HG03571 (cell line): ENCODE measurements at regions not wholly inside any gene's neighbourhood (a gene's known extent, or its start where the extent isn't known, plus 50 kb on each side); places are given as distances from the start of the nearest gene placed in this dataset.
"Not testable (repeated sequence)": the region's sequence is repeated elsewhere in the genome, so short reads cannot be mapped to it uniquely, and the experiment has no call there.

Experiments used
- ATAC-seq: cut with Tn5 transposase; IDR thresholded peaks from one replicate; pipeline ENCODE4 v1.9.1; 2021; ENCODE audit not compliant: unreplicated experiment

DNA sequence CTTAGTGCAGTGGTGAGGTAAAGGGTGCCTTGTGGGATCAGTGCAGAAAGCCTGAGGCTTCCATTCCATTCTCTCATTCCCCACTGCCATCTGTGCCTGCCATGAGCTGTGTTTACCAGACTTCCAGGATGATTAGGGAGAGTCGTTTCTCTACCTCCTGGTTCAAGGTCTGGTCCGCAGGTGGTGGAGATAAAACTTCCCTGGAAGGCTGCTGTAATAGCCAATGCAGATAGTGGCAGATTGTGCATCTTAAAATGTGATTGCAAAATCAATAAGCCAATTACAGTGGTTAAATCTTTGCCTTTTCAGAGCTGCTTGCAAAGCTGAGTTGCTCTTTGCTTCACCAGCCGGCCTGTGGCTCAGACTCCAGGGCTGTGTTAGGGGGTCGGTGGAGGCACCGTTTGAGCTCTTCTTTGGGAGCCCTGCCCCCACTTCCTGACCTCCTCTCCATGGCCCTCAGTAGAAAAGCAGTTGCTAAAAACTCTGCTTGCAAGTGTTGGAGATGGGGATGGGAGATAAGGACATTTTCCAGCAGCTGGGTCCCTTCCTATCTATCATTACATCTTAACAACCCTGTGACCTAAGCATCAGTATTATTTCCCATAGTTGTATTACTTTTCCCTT is 95.2 kb upstream of the HS6ST1 start:
- no peak for ATAC-seq

DNA sequence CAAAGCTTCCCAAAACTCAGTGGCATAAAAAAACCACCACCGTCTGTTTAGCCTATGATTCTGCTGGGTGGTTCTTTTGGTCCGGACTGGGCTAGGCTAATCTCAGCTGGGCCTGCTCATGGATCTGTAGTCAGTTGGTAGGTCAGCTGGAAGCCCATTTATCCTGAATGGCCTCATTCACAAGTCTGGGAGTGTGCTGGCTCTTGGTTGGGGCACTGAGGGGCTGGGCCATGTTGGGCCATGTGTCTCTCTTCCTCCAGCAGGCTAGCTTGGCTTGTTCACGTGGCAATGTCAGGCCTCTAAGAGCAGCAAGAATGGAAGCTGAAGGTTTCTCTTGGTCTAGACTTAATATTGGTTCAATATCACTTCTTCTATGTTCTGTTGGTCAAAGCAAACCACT is 95.7 kb upstream of the HS6ST1 start:
- no peak for ATAC-seq

DNA sequence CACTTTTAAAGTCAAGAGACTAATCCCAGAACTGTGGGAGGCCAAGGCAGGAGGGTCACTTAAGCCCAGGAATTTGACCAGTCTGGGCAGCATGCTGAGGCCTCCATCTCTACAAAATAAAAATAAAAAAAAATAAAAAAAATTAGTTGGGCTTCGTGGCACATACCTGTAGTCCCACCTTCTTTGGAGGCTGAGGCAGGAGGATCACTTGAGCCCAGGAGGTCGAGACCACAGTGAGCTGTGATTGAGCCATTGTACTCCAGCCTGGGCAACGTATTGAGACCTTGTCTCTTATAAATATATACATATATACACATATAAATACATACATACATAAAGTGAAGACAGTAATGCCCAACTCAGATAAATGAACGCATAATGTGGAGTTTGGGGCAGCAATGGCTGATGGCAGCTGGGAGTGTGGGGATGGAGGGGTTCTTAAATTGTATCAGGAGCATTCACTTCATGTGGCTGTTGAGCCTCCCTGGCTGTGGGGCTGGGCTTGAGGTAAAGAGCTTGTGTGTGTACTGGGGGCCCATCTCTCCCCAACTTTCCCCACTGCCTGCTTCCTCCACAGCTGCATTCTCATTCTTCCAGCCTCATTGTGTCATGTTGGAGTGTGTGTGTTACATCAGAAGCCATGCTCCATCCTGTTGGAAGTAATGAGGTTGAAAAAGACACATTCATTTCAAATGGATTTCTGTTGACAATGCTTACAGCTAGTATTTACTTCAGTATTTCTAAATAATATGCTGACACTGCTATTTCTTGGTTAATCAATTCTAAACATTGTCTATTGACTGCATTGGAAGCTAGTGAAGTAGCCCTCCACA is 96.5 kb upstream of the HS6ST1 start:
- no peak for ATAC-seq

- no peak for ATAC-seq
Observed at GRCh38 chr2:128415779-128416061, 97.1 kb upstream of the HS6ST1 start.

- no peak for ATAC-seq
Observed at GRCh38 chr2:128416109-128416785, 97.6 kb upstream of the HS6ST1 start.

DNA sequence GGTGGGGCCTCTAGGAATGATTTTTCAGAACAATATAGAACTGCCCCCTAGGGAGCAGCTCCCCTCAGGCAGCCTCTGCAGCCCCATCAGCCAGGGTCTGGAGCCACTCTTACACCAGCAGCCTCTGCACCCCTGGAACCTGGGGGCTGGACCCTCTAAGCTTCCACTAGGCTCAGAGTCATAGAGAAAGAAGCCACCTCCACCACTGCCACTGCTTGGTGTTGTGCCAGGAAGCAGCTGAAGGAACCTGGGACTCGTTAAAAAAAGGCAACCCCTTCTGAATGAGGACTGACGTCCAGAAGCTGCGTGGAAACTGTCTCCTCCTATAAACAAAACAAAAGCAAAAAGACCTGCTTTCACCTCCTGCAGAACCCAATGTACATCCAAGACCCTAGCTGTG is 98.1 kb upstream of the HS6ST1 start:
- no peak for ATAC-seq

DNA sequence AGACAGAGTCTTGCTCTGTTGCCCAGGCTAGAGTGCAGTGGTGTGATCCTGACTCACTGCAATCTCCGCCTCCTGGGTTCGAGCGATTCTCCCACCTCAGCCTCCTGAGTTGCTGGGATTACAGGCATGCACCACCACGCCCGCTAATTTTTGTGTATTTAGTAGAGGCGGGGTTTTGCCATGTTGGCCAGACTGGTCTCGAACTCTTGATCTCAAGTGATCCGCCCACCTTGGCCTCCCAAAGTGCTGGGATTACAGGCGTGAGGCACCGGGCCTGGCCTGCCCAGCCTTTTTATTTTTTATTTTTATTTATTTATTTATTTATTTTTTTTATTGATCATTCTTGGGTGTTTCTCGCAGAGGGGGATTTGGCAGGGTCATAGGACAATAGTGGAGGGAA is 98.6 kb upstream of the HS6ST1 start:
- not testable (repeated sequence) for ATAC-seq

GRCh38 chr2:128420131-128420530 is 101.5 kb upstream of the HS6ST1 start:
- no peak for ATAC-seq

- ATAC-seq: no peak
Observed at GRCh38 chr2:128420776-128421175, 102.1 kb upstream of the HS6ST1 start.

GRCh38 chr2:128421286-128421685 is 102.6 kb upstream of the HS6ST1 start:
- ATAC-seq: no peak

- ATAC-seq: no peak
Observed at GRCh38 chr2:128421861-128422311, 103.2 kb upstream of the HS6ST1 start.

DNA sequence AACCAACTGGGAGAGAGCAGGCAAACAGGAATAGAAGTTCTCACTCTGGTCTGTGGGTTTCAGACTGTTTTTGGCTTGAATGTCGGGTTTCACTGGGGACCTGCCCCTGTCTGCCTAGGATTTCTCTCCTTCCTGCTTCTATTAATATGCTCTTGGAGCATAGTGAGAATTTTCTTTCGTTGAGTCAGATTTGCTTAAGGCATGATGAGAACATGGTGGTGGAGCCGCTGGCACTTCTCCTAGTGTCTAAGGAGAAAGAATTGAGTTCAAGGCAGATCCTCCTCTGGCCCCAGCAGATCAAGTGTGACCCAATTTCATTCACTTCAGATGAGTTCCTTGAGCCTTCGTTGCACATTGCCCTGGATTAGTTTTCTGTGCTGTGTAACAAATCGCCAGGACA is 103.9 kb upstream of the HS6ST1 start:
- ATAC-seq: no peak

DNA sequence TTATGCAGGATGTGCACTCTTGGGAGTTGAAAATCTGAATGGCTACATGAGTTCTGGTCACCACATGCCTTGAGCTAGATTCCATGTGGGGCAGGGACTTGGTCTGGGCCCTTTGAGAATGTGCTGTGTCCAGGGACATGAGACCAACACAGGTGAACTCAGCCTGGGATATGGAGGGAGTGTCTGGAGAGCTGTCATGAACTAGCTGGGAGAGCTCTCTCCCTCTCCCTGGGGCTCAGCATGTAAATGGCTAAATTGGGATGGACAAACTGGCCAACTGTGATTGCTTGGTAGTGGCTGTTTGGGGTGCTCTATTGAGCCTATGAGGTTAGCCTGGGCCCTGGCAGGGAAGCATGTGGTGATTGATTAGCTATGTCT is 105.1 kb upstream of the HS6ST1 start:
- ATAC-seq: no peak

GRCh38 chr2:128424406-128425171 is 105.9 kb upstream of the HS6ST1 start:
- ATAC-seq: no peak

DNA sequence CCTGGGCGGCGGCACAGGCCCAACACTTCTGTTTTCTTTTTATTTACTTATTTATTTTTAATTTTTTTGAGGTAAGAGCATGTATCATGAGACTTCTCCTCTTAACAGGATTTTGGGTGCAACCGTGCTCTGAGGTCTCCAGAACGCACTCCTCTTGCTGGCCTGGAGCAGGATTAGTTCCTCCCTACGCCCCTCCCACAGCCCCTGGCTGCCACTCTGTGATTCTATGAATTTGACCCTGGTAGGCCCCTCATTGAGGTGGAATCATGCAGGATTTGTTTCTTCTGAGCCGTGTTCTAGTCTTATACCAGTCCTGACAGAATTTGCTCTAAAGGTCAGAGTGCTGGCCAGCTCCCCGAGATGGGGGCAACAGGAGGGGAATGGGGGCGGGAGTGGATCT is 106.5 kb upstream of the HS6ST1 start:
- no peak for ATAC-seq

- ATAC-seq: no peak
Observed at GRCh38 chr2:128425731-128426620, 107.3 kb upstream of the HS6ST1 start.

DNA sequence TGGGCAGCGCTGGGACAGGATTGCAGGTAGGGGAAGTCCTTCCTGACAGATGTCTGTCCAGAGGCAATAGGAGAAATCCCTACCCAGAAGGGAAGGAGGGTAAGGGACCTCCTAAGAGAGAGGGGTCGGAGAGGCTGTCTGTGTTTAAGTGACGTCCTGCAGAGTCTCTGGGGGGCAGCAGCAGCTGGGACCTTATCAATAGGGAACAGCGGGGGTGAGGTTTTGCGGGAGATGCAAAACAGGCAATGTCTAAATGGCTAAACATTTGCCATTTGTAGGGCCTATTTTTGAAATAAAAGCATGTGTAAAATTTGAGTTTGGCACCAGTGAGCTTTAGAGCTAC is 108.7 kb upstream of the HS6ST1 start:
- no peak for ATAC-seq

- ATAC-seq: no peak
Observed at GRCh38 chr2:128428415-128428814, 109.7 kb upstream of the HS6ST1 start.

GRCh38 chr2:128432423-128432822 is 113.8 kb upstream of the HS6ST1 start:
- no peak for ATAC-seq

- ATAC-seq: no peak
Observed at GRCh38 chr2:128433911-128434550, 115.4 kb upstream of the HS6ST1 start.
